Hepatocyte (in vitro differentiated cells): ENCODE measurements at regions not wholly inside any gene's neighbourhood (a gene's known extent, or its start where the extent isn't known, plus 50 kb on each side); places are given as distances from the start of the nearest gene placed in this dataset.

ENCODE experiments used
- EZH2 ChIP-seq: fragments of 200-600 bp; sonication (generic); IDR thresholded peaks from 2 replicates; pipeline ENCODE4 v1.6.1; 2016; ENCODE audit warnings: antibody characterized with exemption, mild to moderate bottlenecking, borderline replicate concordance
- EZH2phosphoT487 ChIP-seq: fragments of 200-600 bp; sonication (generic); IDR thresholded peaks from one replicate; pipeline ENCODE4 v1.6.1; 2018; ENCODE audit warnings: antibody characterized with exemption, mild to moderate bottlenecking, low read depth, moderate library complexity; ENCODE audit not compliant: unreplicated experiment, severe bottlenecking
- TF ChIP-seq, protein P1 (sequence below): fragments of 200-600 bp; sonication (generic); IDR thresholded peaks from 2 replicates; pipeline ENCODE4 v1.5.1; 2016; ENCODE audit warnings: antibody characterized with exemption, mild to moderate bottlenecking; ENCODE audit not compliant: poor library complexity

DNA sequence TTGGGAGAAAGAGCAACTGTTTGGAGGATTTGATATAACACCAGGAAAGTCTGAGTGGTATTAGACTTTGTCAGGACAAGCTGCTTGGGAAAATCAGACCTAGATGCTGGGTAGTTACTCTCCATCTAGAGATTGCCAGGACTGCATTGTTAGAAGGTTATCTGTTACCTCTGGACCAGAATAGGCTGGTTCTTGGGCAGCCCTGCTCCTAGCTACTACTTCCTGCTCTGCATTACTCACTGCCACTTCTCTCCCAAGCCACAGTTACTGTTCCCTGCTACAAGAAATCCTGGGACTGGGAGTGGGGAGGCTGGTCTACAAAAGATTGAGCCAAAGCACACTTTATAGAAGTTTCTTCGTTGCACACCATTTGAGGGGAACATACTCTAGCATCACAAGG lies 95.5 kb upstream of the KCNN2 start:
- TF ChIP-seq EZH2phosphoT487, result no peak
- TF ChIP-seq, protein P1, sequence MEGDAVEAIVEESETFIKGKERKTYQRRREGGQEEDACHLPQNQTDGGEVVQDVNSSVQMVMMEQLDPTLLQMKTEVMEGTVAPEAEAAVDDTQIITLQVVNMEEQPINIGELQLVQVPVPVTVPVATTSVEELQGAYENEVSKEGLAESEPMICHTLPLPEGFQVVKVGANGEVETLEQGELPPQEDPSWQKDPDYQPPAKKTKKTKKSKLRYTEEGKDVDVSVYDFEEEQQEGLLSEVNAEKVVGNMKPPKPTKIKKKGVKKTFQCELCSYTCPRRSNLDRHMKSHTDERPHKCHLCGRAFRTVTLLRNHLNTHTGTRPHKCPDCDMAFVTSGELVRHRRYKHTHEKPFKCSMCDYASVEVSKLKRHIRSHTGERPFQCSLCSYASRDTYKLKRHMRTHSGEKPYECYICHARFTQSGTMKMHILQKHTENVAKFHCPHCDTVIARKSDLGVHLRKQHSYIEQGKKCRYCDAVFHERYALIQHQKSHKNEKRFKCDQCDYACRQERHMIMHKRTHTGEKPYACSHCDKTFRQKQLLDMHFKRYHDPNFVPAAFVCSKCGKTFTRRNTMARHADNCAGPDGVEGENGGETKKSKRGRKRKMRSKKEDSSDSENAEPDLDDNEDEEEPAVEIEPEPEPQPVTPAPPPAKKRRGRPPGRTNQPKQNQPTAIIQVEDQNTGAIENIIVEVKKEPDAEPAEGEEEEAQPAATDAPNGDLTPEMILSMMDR, result no peak
- no peak for TF ChIP-seq EZH2
